Activated naive CD4-positive, alpha-beta T cell treated with anti-CD3 and anti-CD28 coated beads for 36 hours (primary cell): ENCODE measurements at regions not wholly inside any gene's neighbourhood (a gene's known extent, or its start where the extent isn't known, plus 50 kb on each side); places are given as distances from the start of the nearest gene placed in this dataset.
"Not testable (repeated sequence)": the region's sequence is repeated elsewhere in the genome, so short reads cannot be mapped to it uniquely, and the experiment has no call there.

Experiments
- CTCF ChIA-PET: fragments of 350-600 bp; sonication (Branson Sonifier 250); formaldehyde crosslinking; loops from one replicate; lab custom pipeline; 2021; ENCODE audit warnings: antibody characterized with exemption; lab: Charles Lee
- DNase-seq: peaks from one replicate; pipeline ENCODE4 v3.0.0-alpha.2; 2020
- H3K27ac Mint-ChIP-seq: one replicate; pipeline ENCODE4 v1.8.0; 2021; ENCODE audit warnings: mild to moderate bottlenecking, mixed read lengths
- H3K27me3 Mint-ChIP-seq: one replicate; pipeline ENCODE4 v1.8.0; 2021; ENCODE audit warnings: low read depth, mixed read lengths
- H3K36me3 Mint-ChIP-seq: one replicate; pipeline ENCODE4 v1.8.0; 2021; ENCODE audit warnings: low read depth, mixed read lengths
- H3K4me1 Mint-ChIP-seq: one replicate; pipeline ENCODE4 v1.8.0; 2021; ENCODE audit warnings: low read depth, mixed read lengths
- H3K4me3 Mint-ChIP-seq: one replicate; pipeline ENCODE4 v1.8.0; 2021; ENCODE audit warnings: mild to moderate bottlenecking, moderate library complexity, mixed read lengths
- H3K9me3 Mint-ChIP-seq: one replicate; pipeline ENCODE4 v1.8.0; 2021; ENCODE audit warnings: mixed read lengths
- intact Hi-C: fragments of 100-400 bp; cut with micrococcal nuclease; formaldehyde crosslinking; loops from one replicate; pipeline ENCODE4 v1.15.1; 2023

- CTCF ChIA-PET, result not testable (repeated sequence)
These were observed 167.9 kb upstream of the JADE1 start for GRCh38 chr4:128641566-128641965.

GRCh38 chr4:128639541-128640270 is 169.8 kb upstream of the JADE1 start:
- Mint-ChIP-seq H3K4me1 (no peaks in the 10 kb centered on the region), H3K9me3 (no peaks in the 10 kb centered on the region), H3K4me3 (no peak overlapping the region), H3K36me3 (no peaks in the 10 kb centered on the region), H3K27ac (no peak overlapping the region), H3K27me3 (no peaks in the 10 kb centered on the region)
- DNase-seq, result no peak
- intact Hi-C loops, result no loop called here
- CTCF ChIA-PET, result interaction anchor here (0.6 kb wide), 1 partner anchor 13 kb away, joined by 3 read pairs; no protein-coding TSS in a partner anchor

More at GRCh38 chr4:128641566-128641965, 167.9 kb upstream of the JADE1 start:
- H3K27me3 Mint-ChIP-seq, H3K27ac Mint-ChIP-seq, H3K36me3 Mint-ChIP-seq, H3K4me3 Mint-ChIP-seq, H3K4me1 Mint-ChIP-seq, intact Hi-C loops, DNase-seq, H3K9me3 Mint-ChIP-seq: not testable (repeated sequence)

- Mint-ChIP-seq H3K27me3 (peaks cover 2% of the 10 kb centered on the region), H3K4me1 (no peaks in the 10 kb centered on the region), H3K27ac (no peak overlapping the region), H3K9me3 (no peaks in the 10 kb centered on the region), H3K36me3 (no peaks in the 10 kb centered on the region), H3K4me3 (no peak overlapping the region)
- DNase-seq, result no peak
- CTCF ChIA-PET, result no interaction called here
- intact Hi-C loops, result no loop called here
These were observed 172.6 kb upstream of the JADE1 start for GRCh38 chr4:128636906-128637305.

GRCh38 chr4:128635955-128636560 is 173.4 kb upstream of the JADE1 start:
- Mint-ChIP-seq H3K4me3 (no peak overlapping the region), H3K4me1 (no peaks in the 10 kb centered on the region), H3K9me3 (no peaks in the 10 kb centered on the region), H3K27me3 (peaks cover 2% of the 10 kb centered on the region), H3K36me3 (no peaks in the 10 kb centered on the region), H3K27ac (no peak overlapping the region)
- DNase-seq, result no peak
- intact Hi-C loops, result no loop called here
- CTCF ChIA-PET, result no interaction called here

GRCh38 chr4:128635141-128635954 is 174.2 kb upstream of the JADE1 start:
- CTCF ChIA-PET, result no interaction called here
- no peak overlapping the region for H3K4me3 Mint-ChIP-seq
- no peaks in the 10 kb centered on the region for H3K4me1 Mint-ChIP-seq
- DNase-seq, result no peak
- no peak overlapping the region for H3K27ac Mint-ChIP-seq
- H3K36me3 Mint-ChIP-seq, result no peaks in the 10 kb centered on the region
- peaks cover 2% of the 10 kb centered on the region for H3K27me3 Mint-ChIP-seq
- intact Hi-C loops, result no loop called here
- no peaks in the 10 kb centered on the region for H3K9me3 Mint-ChIP-seq

- Mint-ChIP-seq H3K9me3 (no peaks in the 10 kb centered on the region), H3K36me3 (no peaks in the 10 kb centered on the region), H3K27me3 (peaks cover 2% of the 10 kb centered on the region), H3K27ac (no peak overlapping the region), H3K4me1 (no peaks in the 10 kb centered on the region), H3K4me3 (no peak overlapping the region)
- no peak for DNase-seq
- intact Hi-C loops, result no loop called here
- CTCF ChIA-PET, result no interaction called here
These were observed 176.4 kb upstream of the JADE1 start for GRCh38 chr4:128633067-128633466.

- CTCF ChIA-PET, result no interaction called here
- no peak for DNase-seq
- Mint-ChIP-seq H3K27me3 (peaks cover 2% of the 10 kb centered on the region), H3K4me1 (no peaks in the 10 kb centered on the region), H3K9me3 (no peaks in the 10 kb centered on the region), H3K27ac (no peak overlapping the region), H3K36me3 (no peaks in the 10 kb centered on the region), H3K4me3 (no peak overlapping the region)
- intact Hi-C loops, result no loop called here
These were observed 178.6 kb upstream of the JADE1 start for GRCh38 chr4:128630871-128631270.

- H3K9me3 Mint-ChIP-seq, result peaks cover 2% of the 10 kb centered on the region
These were observed 185.8 kb upstream of the JADE1 start for GRCh38 chr4:128623508-128624215.

GRCh38 chr4:128620279-128620965 is 189.1 kb upstream of the JADE1 start:
- H3K4me3 Mint-ChIP-seq, intact Hi-C loops, H3K27ac Mint-ChIP-seq, H3K9me3 Mint-ChIP-seq, H3K4me1 Mint-ChIP-seq, DNase-seq, H3K36me3 Mint-ChIP-seq, H3K27me3 Mint-ChIP-seq: not testable (repeated sequence)
- CTCF ChIA-PET, result interaction anchor here (1.2 kb wide), 1 partner anchor 10 kb away, joined by 3 read pairs; no protein-coding TSS in a partner anchor

More at GRCh38 chr4:128623508-128624215, 185.8 kb upstream of the JADE1 start:
- H3K4me1 Mint-ChIP-seq, result no peaks in the 10 kb centered on the region
- no peaks in the 10 kb centered on the region for H3K36me3 Mint-ChIP-seq
- no peaks in the 10 kb centered on the region for H3K27me3 Mint-ChIP-seq
- H3K27ac Mint-ChIP-seq, result no peak overlapping the region
- H3K4me3 Mint-ChIP-seq, result no peak overlapping the region
- intact Hi-C loops, result no loop called here
- DNase-seq, result no peak
- CTCF ChIA-PET, result no interaction called here

GRCh38 chr4:128615197-128615596 is 194.3 kb upstream of the JADE1 start:
- DNase-seq, result no peak
- Mint-ChIP-seq H3K27ac (no peak overlapping the region), H3K27me3 (no peaks in the 10 kb centered on the region), H3K4me1 (no peaks in the 10 kb centered on the region), H3K4me3 (no peak overlapping the region), H3K36me3 (no peaks in the 10 kb centered on the region), H3K9me3 (peaks cover 2% of the 10 kb centered on the region)
- intact Hi-C loops, result no loop called here
- CTCF ChIA-PET, result no interaction called here

GRCh38 chr4:128608006-128608405 is 201.5 kb upstream of the JADE1 start:
- no peaks in the 10 kb centered on the region for H3K4me1 Mint-ChIP-seq
- CTCF ChIA-PET, result no interaction called here
- H3K9me3 Mint-ChIP-seq, result no peaks in the 10 kb centered on the region
- no peaks in the 10 kb centered on the region for H3K36me3 Mint-ChIP-seq
- peaks cover 2% of the 10 kb centered on the region for H3K27me3 Mint-ChIP-seq
- DNase-seq, result no peak
- H3K27ac Mint-ChIP-seq, result no peak overlapping the region
- H3K4me3 Mint-ChIP-seq, result no peak overlapping the region
- intact Hi-C loops, result no loop called here
